PFSK-1 (cell line): ENCODE measurements at regions not wholly inside any gene's neighbourhood (a gene's known extent, or its start where the extent isn't known, plus 50 kb on each side); places are given as distances from the start of the nearest gene placed in this dataset.

Source experiments
- FOXP2 ChIP-seq: optimal IDR thresholded peaks from 2 replicates; pipeline ENCODE3; 2011; ENCODE audit warnings: borderline replicate concordance, control low read depth, inconsistent platforms; ENCODE audit not compliant: insufficient read depth; ENCODE audit errors: extremely low read length, extremely low read depth
- POLR2AphosphoS5 ChIP-seq: IDR thresholded peaks from 2 replicates; pipeline ENCODE4 v1.6.1; 2012; ENCODE audit warnings: low read depth, mild to moderate bottlenecking, control low read depth, low read length, moderate library complexity
- SIN3A ChIP-seq: IDR thresholded peaks from 2 replicates; pipeline ENCODE4 v1.6.1; 2012; ENCODE audit warnings: mild to moderate bottlenecking, low read length, moderate library complexity, borderline replicate concordance; ENCODE audit not compliant: insufficient read depth
- TAF1 ChIP-seq: IDR thresholded peaks from 2 replicates; pipeline ENCODE4 v1.6.1; 2012; ENCODE audit warnings: low read length, control low read depth, borderline replicate concordance; ENCODE audit not compliant: insufficient read depth
- TF ChIP-seq, protein P1 (sequence below), 2 experiments: IDR thresholded peaks; 2 replicates each; pipeline versions ENCODE4 v1.6.1 to v1.8.0; 2011 to 2012; ENCODE audit warnings: low read depth in 2 of 2, low read length in 2 of 2, control low read depth in 1 of 2, inconsistent platforms in 1 of 2, mild to moderate bottlenecking in 1 of 2, moderate library complexity in 1 of 2; ENCODE audit not compliant: insufficient read depth in 1 of 2

GRCh38 chr4:52197306-52197705 is 146.2 kb downstream of the SPATA18 start:
- TF ChIP-seq SIN3A (no peak), POLR2AphosphoS5 (no peak), TAF1 (no peak), FOXP2 (no peak)
- TF ChIP-seq, protein P1, sequence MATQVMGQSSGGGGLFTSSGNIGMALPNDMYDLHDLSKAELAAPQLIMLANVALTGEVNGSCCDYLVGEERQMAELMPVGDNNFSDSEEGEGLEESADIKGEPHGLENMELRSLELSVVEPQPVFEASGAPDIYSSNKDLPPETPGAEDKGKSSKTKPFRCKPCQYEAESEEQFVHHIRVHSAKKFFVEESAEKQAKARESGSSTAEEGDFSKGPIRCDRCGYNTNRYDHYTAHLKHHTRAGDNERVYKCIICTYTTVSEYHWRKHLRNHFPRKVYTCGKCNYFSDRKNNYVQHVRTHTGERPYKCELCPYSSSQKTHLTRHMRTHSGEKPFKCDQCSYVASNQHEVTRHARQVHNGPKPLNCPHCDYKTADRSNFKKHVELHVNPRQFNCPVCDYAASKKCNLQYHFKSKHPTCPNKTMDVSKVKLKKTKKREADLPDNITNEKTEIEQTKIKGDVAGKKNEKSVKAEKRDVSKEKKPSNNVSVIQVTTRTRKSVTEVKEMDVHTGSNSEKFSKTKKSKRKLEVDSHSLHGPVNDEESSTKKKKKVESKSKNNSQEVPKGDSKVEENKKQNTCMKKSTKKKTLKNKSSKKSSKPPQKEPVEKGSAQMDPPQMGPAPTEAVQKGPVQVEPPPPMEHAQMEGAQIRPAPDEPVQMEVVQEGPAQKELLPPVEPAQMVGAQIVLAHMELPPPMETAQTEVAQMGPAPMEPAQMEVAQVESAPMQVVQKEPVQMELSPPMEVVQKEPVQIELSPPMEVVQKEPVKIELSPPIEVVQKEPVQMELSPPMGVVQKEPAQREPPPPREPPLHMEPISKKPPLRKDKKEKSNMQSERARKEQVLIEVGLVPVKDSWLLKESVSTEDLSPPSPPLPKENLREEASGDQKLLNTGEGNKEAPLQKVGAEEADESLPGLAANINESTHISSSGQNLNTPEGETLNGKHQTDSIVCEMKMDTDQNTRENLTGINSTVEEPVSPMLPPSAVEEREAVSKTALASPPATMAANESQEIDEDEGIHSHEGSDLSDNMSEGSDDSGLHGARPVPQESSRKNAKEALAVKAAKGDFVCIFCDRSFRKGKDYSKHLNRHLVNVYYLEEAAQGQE (IDR thresholded peaks at IDR 0.05; ENCODE audit: insufficient read depth in 1 of 2, low read depth in 2 of 2, low read length in 2 of 2): no peak

GRCh38 chr4:52198294-52198693 is 147.2 kb downstream of the SPATA18 start:
- TF ChIP-seq TAF1 (no peak), POLR2AphosphoS5 (no peak), SIN3A (no peak), FOXP2 (no peak)
- TF ChIP-seq, protein P1 (IDR thresholded peaks at IDR 0.05; ENCODE audit: insufficient read depth in 1 of 2, low read depth in 2 of 2, low read length in 2 of 2): no peak

GRCh38 chr4:52199574-52200338 is 148.7 kb downstream of the SPATA18 start:
- TF ChIP-seq, protein P1 (IDR thresholded peaks at IDR 0.05; ENCODE audit: insufficient read depth in 1 of 2, low read depth in 2 of 2, low read length in 2 of 2): no peak
- TF ChIP-seq TAF1 (no peak), FOXP2 (no peak), SIN3A (no peak), POLR2AphosphoS5 (no peak)

GRCh38 chr4:52200339-52200725 is 149.2 kb downstream of the SPATA18 start:
- TF ChIP-seq, protein P1 (IDR thresholded peaks at IDR 0.05; ENCODE audit: insufficient read depth in 1 of 2, low read depth in 2 of 2, low read length in 2 of 2): no peak
- no peak for TF ChIP-seq FOXP2
- TF ChIP-seq SIN3A: no peak
- TF ChIP-seq TAF1: no peak
- TF ChIP-seq POLR2AphosphoS5: no peak

- TF ChIP-seq, protein P1 (IDR thresholded peaks at IDR 0.05; ENCODE audit: insufficient read depth in 1 of 2, low read depth in 2 of 2, low read length in 2 of 2): no peak
- TF ChIP-seq FOXP2 (no peak), SIN3A (no peak), POLR2AphosphoS5 (no peak), TAF1 (no peak)
These were observed 150.6 kb downstream of the SPATA18 start for GRCh38 chr4:52201715-52202114.
